GM18511 (cell line): ENCODE measurements at regions not wholly inside any gene's neighbourhood (a gene's known extent, or its start where the extent isn't known, plus 50 kb on each side); places are given as distances from the start of the nearest gene placed in this dataset.

Source experiments
- ATAC-seq: cut with Tn5 transposase; IDR thresholded peaks from one replicate; pipeline ENCODE4 v1.9.1; 2021; ENCODE audit warnings: mild to moderate bottlenecking, moderate library complexity; ENCODE audit not compliant: unreplicated experiment

DNA sequence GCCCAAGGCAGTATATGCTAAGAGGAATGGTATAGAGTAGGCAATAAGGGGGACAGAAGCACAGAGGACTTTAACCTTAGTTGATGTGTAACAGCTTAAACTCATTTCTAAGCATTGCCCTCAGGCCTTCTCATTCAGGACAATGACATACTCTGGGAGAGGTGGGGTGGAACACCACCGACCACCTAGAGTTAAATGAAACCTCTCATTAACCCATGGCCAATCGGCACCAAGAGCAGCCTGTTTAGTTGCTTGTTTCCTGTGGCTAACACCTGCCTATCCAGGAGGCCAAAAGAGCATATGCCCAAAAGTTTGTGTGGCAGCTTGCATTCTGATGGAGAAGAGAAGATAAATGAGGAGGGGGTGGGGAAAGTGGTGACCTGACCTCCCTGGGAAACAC is 50.0 kb downstream of the PABIR2 start:
- ATAC-seq, result no peak

DNA sequence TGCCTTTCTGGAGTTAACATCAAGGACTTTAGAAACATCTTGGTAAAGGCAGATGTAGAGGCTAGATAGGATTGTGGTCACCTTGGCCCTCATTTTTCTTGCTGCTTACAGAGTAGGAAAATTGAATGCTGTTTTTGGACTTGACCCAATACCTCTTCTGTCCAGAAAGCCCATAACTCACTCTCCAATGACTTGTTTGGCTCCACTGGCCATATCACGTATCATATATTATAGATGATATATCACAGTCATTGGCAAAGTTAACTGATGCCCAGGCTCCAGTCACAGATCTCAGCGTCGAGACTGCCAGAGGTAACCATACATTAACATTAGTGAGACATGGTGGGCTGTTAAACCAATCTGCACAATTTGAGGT is 50.6 kb downstream of the PABIR2 start:
- no peak for ATAC-seq

DNA sequence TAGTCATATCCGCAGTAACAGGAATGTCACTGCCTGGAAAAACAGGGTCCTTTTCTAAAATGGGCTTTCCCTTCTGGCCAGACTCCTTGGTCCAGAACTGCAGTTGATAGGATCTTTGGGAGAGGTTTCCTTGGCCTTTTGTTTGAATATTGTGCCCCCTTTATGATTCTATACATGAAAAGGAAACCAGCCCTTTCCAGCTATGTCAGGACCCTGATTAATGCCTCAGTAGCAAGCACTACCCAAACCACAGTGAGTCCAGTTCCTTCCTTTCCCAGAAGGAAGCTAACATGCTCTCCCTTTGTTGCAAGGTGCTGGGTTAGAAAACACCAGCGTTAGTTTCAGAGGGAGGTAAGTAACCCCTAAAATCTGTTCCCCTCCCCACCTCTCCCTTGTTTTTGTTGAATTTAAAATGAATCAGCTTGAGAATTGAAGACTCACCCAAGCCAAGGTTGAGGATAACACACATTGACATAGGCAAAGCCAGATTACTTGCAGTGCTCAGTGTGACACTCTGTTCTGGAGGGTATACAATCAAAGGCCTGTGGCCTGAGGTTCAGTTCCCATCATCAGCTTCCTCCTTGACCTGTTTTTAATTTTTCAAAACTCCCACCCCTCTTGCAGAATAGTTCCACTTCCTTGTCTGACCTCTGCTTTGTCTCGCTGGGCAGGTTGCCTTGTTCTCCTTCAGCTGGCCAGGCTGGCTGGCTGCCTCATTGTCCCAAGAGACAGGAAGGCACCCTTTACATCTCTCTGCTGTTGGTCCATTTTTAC is 51.2 kb downstream of the PABIR2 start:
- ATAC-seq, result no peak

DNA sequence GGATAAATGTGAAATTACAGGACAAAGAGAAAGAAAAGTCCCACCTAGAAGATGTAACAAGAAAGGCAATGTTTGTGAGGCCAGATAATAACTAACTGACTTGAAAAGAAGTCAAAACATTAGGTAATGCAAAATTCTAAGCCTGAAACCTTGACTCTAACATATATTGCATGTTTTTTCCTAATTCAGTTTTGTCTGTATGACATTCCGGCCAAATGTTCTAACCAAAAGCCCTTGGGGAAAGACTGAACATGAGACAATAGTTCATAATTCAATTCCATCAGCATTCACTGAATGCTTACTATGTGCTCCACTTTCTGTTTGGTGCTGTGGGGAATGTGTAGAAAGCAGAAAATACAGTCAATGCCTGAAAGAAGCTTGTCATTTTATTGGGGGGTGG is 53.9 kb downstream of the PABIR2 start:
- ATAC-seq, result no peak

DNA sequence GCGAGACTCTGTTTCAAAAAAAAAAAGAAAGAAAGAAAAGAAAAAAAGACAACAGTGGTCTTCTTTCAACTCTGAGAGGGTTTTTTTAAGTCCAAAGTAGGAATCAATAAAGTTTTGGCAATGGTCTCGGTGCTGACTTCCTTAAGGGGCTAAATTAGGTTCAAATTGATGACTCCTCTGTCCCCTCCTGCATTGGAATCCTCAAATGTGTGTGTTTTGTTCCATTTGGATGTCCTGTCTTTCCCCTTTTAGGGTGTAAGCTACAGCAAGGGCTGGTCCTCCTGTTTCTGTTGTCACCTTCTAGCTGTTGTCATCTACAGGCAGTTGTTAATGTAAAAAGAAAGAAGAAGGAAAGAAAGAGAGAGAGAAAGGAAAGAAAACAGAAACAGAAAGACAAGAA is 54.4 kb downstream of the PABIR2 start:
- no peak for ATAC-seq

DNA sequence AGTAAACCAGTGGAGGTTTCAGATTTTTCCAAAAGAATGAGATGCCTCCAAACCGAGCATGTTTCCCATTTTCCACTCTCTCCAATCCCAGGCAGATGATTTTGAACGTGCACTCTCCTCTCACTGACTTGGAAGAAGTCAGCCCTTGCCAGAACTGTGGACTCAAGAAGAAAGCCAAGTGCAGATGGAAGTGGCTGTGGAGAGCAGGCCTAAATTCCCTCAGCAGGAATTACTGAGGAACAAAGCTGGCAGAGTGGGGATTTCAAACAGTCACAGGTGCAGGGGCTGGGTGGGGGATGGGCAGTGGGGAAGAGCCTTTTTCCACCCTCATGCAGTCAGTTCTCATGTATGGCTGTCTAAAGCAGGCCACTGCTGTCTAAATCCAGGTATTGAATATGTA is 55.3 kb downstream of the PABIR2 start:
- ATAC-seq, result no peak

DNA sequence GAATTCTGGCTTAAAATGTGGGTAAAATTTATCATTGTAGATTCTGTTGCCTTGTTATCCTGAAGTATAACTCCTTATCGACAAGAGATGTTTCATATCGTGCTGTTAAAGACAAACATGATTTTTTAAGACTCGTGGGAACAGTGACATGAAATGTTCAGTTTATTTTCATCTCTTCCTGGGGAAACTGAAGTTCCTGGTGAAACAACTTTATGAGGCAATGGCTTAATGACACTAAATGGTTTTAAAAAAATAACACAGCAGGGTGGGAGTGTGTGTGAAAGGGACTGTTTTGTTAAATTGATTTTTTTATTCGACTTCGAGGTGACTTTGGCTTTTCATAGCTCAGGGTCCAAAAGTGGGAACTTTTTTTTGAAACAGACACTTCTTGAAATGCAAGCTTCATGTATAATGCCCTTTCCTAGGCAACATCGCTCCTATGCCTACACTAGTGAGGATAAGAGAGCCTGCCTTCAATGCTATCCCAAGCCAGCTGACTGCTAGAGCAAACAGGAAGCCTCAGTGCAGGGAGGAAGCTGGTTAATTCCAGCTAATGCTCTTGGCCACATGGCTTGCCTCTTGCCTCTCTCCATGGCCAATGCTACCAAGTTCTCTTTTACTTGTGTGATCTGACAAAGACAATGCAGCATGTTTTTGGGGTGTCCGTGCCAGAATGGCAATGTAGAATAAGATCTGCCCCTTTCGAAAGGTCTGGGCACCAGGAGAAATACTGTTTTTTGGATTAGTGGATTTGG is 57.8 kb downstream of the PABIR2 start:
- ATAC-seq, result no peak

DNA sequence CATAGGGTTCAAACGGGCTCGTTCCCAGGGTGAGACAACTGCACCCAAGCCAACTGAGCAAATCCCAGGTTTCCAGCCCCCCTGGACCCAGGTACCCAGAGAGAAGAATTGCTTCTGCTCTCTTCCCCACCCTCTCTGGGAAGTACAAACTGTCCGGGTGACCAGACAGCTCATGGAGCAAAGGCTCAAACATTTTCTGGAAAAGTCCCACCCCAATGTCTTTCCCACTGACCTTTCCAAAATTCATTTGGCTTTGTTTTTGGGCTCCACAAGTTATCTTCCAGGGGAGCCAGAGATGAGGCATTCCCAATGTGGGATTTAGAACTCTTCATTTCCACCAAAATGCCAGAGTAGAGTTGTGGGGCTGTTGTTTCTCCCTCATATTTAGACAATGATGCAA is 58.6 kb downstream of the PABIR2 start:
- ATAC-seq, result no peak

DNA sequence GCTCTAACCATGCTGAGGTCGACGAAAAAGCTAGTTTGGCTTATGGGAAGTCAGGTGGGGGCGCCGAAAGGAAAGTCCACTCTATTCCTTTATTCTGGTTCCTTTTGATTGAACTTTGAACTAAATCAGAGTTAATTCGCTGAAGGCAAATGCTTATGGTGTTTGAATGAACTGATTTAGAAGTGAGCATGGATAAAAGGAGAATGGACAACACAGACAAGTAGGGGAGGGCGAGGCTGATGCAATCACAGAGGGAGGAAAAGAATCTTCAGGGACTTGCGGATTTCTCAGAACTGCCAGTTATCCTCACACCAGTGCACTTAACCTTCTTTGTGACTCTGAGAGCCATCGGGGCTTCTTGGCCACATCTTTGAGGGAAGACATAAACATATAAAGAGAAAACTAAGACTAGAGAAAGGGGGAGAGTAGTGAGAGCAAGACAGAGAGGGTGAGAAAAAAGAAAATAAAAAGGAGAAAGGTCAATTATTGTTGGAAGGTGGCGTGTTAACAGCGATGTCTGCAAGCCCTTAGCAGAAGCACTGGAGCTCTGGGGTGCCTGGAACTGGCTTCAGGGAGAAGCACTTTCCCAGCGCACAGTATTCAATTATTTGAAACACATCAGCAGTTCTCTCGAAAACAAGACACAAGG is 59.2 kb downstream of the PABIR2 start:
- ATAC-seq, result no peak

DNA sequence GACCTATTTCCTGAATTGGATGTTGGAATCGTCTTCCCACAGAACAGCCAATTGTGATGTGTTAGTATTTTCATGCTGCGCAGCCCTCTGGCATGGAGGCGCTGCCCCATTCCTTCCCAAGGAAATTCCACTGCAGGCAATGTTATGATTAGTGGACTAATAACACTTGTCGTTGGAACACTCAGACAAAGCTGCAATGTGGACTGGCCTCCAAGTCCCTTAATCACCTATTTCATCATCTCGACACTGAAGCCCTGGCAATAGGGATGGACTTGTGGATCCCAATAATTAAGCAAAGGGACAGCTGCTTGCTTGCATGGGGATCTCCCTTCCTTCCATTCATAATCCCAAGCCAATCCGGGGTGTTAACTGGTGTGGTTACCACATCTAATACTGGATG is 59.9 kb downstream of the PABIR2 start:
- no peak for ATAC-seq

DNA sequence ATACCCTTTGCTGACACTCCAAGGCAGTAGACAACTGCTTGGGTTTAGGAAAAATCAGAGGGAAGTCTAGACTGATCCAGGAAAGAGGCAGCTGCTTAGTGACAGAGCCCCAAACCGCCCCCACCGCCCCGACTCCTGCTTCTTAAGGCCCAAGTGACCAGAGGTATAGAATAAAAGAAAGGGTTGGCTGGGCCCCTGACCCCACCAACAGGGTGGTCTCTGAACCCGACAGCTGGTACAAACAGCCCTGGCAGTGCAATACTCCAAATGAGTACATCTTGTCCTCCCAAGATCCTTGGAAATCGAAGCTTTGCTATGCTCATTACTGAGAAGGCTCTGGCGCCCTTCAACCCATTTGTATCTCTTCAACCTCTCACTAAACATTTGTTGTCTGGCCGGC is 60.6 kb downstream of the PABIR2 start:
- ATAC-seq, result no peak

DNA sequence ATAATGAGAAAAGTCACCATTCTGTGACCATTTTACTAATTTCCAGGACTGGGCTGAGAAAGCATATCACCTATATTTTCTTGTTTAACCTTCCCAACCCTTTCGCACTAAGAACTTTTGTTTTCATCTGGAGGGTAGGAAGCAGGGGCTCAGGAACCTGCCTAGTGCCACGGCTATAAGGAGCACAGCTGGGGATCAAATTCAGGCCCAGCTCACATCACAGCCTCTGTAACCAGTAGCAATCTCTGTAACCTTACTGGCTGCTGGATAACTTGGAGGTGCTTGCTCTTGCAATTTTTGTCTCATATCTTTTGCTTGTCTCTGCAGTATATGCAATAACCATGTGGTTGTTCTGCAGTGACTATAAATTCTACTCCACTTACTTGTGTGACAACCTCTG is 62.0 kb downstream of the PABIR2 start:
- ATAC-seq, result no peak

DNA sequence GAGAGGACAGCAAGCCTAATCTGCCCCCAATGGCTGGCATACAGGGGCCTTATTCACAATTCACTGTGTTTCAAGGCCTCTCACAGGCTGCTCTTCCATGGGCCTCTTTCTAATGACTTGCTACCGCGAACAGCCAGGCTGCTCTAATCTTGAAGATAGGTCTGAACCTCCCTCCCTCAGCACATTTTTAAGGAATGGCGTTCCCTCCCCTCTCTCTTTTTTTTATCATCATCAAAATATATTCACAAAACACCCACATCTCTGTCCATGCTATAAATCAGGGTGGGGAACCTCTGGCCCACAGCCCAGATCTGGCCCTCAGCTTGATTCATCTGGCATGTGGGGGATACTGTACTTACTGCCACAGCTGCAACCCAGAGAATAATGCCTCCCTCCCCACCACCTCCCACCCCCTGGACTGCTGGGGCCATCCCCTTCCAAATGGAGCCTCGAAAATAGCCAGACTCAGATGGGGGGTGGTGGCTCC is 62.5 kb downstream of the PABIR2 start:
- no peak for ATAC-seq

DNA sequence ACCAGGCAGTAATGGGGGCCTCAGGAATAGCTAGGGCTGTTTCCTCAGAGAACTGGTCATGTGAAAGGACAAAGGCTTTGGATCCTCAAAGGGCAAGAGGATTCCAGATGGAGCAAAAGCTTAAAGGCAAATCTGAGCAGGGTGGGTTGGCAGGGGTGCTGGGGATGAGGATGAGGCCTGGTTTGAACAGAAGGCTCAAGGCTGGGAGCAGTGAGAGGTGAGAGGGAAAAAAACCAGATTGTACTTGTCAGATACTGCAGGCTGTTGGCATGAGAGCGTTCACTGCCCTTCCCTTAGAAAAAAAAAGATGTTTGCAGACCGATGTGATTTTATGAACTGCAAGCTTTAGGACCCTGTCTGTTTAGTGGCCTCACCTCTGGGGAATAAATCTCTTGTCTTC is 63.4 kb downstream of the PABIR2 start:
- no peak for ATAC-seq

DNA sequence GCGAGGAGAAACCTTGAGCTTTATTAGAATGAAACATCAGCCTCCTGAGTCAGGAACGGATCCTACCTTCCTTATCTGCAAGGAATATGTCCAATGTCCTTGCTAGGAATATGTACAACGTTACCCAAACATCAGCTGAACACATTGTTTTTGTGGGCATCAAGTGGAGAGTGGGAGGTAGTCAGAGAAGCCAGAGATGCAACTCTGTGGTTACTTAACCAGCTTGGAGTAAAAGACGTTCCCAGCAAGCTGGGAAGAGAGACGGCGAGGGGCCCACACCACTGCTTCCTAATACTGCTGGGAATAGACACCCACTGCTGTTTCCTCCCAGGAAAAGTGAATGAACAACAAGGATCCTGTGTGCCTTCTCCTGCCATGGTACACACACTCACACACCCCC is 64.3 kb downstream of the PABIR2 start:
- no peak for ATAC-seq

DNA sequence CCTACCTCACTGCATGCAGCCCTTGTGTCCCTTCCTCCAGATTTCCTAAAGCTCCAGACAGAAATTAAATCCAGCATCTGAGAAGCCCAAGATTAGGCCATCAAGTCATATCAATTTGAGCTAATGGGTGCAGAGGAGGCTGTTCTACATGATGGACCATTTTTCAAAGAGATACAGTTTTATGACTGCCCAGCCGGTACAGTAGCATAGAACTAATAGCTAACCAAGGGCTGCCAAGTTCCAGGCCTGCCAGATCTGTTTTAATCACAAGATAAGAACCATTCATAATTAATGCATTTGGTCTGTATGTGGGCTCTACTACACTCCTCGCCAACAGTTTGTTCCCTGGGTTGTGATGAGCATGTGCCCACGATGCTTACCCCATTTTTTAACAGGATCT is 64.9 kb downstream of the PABIR2 start:
- no peak for ATAC-seq

DNA sequence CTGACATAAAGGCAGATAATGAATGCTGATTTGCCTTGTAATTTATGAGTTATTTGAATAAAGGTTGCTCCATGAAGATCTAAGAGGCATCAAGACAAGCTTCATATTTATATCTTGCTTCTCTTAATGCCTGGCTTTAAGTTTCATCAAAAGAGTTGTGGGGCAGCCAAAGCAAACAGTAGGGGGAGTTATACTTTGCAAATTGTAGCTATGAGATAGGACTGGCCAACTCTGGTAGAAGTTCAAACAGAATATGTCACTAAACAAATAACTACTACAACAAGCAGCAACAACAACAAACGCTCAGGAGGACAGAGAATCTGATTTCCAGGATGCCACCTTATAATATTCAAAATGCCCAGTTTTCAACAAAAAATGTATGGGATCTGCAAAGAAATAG is 69.1 kb upstream of the PLAC1 start:
- ATAC-seq, result no peak

DNA sequence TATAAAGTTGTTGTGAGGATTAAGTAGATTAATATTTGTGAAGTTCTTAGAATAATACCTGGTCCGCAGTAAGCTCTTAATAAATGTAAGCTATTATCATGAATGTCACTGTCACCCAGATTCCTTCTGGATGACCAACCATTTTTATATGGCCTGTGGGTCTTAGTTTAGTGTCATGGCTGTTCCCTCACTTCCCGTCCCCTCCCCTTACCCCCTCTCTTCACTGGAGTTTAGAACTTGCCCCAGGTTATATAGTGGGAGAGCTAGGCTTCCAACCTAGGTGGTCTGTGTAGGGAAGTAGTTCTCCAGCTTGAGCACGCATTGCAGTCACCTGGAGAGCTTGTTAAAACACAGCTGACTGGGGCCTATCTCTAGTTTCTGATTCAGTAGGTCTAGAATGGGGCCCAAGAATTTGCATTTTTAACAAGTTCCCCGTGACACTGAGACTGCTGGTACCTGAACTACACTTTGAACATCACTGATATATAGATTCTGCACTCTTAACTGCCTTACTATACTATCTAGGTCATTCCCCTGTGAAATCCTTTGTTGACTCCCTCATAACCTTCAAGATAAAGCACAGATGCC is 66.9 kb upstream of the PLAC1 start:
- ATAC-seq, result no peak

DNA sequence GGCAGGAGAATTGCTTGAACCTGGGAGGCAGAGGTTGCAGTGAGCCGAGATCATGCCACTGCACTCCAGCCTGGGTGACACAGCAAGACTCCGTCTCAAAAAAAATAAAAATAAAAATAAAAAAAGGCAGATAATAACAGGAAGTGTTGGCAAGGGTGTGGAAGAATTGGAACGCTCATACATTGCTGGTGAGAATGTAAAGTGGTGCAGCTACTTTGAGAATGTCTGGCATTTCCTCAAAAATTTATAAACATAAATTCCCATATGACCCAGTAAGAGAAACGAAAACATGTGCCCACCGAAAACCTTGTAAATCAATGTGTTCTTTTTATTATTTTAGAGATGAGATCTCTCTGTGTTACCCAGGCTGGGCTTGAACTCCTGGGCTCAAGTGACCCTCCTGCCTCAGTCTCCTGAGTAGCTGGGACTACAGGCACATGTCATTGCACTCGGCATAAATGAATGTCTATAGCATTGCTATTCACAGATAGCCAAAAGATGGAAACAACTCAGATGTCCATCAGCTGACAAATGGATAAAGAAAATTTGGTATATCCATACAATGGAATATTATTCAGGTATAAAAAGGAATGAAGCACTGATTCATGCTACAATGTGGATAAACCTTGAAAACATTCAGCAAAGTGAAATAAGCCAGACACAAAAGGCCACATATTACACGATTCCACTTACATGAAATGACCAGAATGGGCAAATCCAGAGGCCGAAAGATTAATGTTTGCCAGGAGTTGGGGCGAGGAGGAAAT is 63.7 kb upstream of the PLAC1 start:
- no peak for ATAC-seq

DNA sequence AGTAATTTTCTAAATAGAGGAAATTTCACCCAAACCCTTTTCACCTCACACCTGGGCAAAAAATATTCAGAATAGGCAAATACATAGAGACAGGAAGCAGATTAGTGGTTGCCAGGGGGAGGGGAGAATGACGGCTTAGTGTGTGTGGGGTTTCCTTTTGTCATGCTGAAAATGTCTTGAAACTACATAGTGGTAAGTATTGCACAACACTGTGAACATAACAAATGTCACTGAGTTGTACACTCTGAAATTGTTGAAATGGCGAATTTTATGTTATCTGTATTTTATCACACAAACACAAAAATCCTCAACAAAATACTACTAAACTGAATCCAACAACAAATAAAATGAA is 60.7 kb upstream of the PLAC1 start:
- ATAC-seq, result peak; percentile 85
